ENCODE measurements at regions not wholly inside any gene's neighbourhood (a gene's known extent, or its start where the extent isn't known, plus 50 kb on each side); places are given as distances from the start of the nearest gene placed in this dataset.

DNA sequence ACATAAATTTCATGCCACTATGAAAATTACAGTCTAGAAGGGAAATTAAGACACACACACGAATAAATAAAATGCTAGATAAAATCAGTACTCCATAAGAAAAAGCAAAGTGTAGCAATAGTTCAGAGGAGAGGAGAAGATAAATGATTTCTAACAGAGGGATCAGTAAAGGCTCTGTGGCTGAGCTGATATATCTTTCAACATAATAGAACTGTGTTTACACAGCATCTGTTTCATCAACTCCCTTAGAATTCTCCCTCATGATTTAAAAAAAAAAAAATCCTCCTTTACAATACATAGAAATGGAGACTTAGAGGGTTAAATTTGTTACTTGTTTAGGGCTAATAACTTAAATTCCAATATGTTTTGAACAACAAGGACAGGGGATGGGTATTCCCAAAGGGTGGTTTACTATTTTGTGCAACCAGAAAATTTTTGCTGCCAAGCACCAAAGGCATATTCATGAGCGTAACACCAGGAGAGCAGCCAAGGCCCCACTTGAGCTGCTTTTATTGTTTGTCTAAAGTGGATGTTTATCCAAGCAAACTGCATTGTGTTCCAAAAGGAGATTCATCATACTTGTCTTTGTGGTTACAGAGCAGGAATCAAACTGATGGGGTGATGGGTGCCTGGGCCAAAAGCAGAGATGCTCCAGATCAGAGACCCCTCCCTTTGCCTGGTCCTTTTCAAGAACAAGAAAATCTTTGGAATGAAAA is 162.7 kb downstream of the BMP4 start:
- DNase-seq, result peak; percentile 20 to 34

DNA sequence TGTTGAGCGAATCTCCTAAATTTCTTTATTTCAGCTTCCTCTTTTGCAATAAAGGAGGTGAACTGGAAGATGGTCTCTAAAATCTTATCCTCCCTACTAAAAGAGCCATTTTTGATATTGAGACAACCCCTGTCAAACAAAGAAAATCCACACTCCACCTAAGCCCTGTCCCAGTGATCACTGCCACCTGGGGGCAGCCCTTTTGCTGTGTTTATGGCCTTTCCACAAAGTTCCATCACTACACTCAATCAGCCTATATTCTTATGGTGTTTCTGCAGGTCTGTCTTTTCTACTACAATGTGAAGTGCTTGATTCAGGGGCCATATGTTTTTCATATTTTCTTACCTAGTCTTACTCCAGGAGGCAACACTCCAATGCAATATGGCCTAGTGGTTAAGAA is 163.7 kb downstream of the BMP4 start:
- DNase-seq, result no peak

- no peak for DNase-seq
These were observed 165.7 kb downstream of the BMP4 start for GRCh38 chr14:53790731-53791500.

DNA sequence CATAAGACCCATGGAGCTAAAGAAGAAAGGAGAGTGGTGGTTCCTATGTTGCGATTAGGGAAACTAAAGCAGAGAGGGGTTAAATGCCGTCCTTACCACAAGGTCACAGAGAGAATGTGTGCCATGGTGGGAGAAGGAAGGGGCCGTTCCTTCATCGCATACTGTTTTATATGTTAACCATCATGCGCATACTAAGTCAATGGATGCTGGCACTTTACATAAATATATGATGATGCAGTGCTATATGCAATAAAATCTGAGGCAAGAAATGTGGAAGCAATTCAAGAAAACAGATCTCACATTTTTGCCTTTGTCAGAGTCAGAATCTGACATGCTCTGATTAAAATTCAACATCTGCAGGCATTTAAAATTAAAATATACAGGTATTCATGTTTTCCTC is 168.1 kb downstream of the BMP4 start:
- no peak for DNase-seq

GRCh38 chr14:53786045-53786444 is 170.6 kb downstream of the BMP4 start:
- DNase-seq, result no peak

- no peak for DNase-seq
These were observed 171.9 kb downstream of the BMP4 start for GRCh38 chr14:53784688-53785087.

- no peak for DNase-seq
These were observed 173.4 kb downstream of the BMP4 start for GRCh38 chr14:53783256-53783655.

DNA sequence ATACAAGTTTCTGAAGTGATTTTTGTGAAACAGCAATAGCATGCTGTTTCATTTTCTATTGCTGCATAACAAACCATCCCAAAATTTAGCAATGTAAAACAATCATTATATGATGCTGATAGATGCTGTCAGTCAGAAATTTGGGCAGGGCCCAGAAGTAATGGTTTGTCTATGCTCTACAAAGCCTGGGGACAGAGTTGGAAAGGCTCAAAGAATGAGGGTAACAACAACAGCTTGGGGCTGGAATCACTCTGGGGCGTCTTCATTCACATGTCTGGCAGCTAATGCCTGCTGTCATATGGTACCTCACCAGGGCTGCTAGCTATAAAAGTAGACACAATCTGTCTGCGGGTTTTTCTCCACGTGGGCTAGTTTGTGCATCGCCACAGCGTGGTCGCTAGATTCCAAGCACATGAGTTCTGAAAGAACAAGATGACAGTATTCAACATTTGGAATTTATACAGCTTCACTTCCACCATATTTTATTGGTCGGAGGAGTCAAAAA is 176.5 kb downstream of the BMP4 start:
- DNase-seq, result no peak

GRCh38 chr14:53779301-53779700 is 177.3 kb downstream of the BMP4 start:
- no peak for DNase-seq

- no peak for DNase-seq
These were observed 178.4 kb downstream of the BMP4 start for GRCh38 chr14:53778263-53778662.

GRCh38 chr14:53772936-53773335 is 183.7 kb downstream of the BMP4 start:
- no peak for DNase-seq

- no peak for DNase-seq
These were observed 189.1 kb downstream of the BMP4 start for GRCh38 chr14:53767566-53767965.

GRCh38 chr14:53766601-53767000 is 190.0 kb downstream of the BMP4 start:
- no peak for DNase-seq

DNA sequence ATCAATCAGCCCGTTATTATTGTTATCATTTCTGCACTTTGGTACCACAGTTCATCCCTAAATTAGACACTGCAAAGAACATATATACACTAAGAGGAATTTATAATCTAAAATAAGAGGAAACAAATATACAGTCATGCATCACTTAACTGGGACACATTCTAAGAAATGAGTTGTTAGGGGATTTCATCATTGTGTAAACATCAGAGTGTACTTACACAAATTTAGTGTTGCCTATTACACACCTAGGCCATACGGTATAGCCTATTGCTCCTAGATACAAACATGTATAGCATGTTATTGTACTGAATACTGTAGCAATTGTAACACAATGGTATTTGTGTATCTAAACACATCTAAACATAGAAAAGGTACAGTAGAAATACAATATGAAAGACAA is 190.5 kb downstream of the BMP4 start:
- DNase-seq, result peak in 1 of 2 experiments; percentile 13

DNA sequence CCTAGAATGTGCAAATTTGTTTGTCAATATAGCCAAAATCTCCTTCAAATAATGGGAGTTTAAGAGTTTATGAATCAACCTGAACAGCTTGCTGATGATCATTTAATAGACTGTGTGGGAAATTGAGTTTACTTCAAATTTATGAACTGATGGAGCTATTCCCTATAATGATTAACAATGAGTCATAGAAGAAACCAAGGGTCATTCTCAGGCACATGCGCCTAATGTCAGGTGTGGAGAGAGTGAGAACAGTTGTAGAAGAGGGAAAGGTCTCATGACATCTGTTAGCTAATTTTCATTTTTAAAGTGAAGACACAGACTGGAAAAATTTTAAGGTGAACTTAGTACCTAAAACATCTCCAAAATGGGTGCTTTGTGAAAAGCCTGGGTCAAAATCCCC is 191.8 kb downstream of the BMP4 start:
- DNase-seq, result no peak

- no peak for DNase-seq
These were observed 198.5 kb downstream of the BMP4 start for GRCh38 chr14:53758141-53758540.

GRCh38 chr14:53757732-53758131 is 198.9 kb downstream of the BMP4 start:
- no peak for DNase-seq

DNA sequence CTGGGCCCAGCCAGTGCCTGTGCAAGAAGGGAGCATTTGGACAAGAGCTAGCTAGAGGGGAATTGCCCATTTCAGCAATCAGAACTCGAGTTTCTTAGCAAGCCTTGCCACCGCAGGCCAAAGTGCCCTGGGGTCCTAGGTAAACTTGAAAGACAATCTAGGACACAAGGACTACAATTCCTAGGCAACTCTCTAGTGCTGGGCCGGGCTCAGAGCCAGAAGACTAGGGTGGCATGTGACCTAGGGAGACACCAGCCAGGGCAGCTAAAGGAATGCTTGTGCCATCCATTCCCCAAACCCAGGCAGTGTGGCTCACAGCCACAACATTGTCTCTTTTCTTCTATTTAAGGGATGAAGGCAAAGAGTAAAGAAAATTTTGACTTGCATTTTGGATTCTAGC is 205.0 kb downstream of the BMP4 start:
- no peak for DNase-seq

GRCh38 chr14:53748691-53749090 is 207.9 kb downstream of the BMP4 start:
- no peak for DNase-seq

DNA sequence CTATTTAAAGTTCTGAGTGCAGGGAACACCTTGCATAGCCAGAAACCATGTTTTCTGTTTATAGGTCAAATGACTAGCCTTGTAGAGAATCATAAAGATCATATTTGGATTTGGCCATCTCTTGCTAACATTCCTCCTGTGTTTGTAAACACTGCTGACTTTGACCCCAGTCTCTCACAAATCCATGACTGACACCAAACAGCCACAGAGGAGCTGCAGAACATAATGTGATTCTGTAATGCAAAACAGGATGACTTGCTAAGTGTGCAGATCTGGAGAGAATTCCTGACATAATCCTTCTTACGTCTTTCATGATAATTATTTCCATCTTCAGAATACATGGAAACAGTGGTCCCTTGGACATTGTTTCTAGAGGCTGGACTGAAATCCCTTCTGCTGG is 211.8 kb downstream of the BMP4 start:
- DNase-seq, result no peak

DNA sequence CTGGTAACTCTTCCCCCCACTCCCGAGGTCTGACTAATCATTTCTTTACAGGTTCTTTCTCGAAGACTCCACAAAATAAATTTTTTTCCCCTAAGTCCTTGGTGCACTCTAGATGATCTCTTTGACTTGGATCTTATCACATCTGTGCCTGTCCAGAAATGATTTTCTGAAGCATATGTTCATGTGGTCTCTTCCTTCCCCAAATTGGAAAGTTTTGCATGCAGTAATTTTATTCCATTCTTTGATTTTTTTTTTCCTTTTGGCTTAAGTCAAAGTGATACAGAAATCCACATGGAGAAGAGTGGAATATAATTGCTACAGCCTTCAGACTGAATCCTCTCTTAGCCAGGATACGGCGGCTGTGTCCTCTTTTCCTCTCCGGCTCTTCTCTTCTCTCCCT is 213.3 kb downstream of the BMP4 start:
- no peak for DNase-seq

DNA sequence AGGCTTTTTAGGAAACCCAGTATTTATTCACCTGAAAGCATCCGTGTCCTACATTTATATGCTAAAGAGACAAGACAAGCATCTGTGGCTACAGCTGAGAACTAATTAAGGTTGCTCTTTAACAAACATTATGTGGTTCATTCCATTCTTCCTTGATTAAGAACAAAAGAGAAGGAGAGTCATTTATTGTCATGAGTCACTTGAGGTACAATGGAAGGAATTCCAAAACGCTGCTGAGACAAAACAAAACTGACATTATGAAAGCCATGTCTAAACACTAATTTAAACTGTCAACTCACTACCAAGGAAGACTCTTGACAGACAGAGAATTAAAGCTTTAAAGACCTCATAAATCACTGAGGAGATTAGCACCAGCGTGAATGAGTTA is 214.4 kb downstream of the BMP4 start:
- no peak for DNase-seq

GRCh38 chr14:53741479-53742232 is 215.0 kb downstream of the BMP4 start:
- DNase-seq, result no peak

- DNase-seq, result no peak
These were observed 216.1 kb downstream of the BMP4 start for GRCh38 chr14:53740570-53740969.
